Peyer's patch (tissue), 4 donors: ENCODE measurements at regions not wholly inside any gene's neighbourhood (a gene's known extent, or its start where the extent isn't known, plus 50 kb on each side); places are given as distances from the start of the nearest gene placed in this dataset.

ENCODE experiments used
- CTCF ChIP-seq, 6 experiments: fragments of 450-650 bp in 4 of 6; fragments of 200-600 bp in 2 of 6; sonication (generic) in 1 of 6; IDR thresholded peaks; one replicate each; pipeline ENCODE4 v1.5.1; 2017 to 2019; ENCODE audit warnings: antibody characterized with exemption in 6 of 6, mild to moderate bottlenecking in 3 of 6, moderate library complexity in 1 of 6
- POLR2A ChIP-seq, 2 donors: fragments of 450-650 bp; IDR thresholded peaks; one replicate each; pipeline ENCODE4 v1.5.1; 2017; ENCODE audit warnings: antibody characterized with exemption in 2 of 2, mild to moderate bottlenecking in 2 of 2, moderate library complexity in 2 of 2

DNA sequence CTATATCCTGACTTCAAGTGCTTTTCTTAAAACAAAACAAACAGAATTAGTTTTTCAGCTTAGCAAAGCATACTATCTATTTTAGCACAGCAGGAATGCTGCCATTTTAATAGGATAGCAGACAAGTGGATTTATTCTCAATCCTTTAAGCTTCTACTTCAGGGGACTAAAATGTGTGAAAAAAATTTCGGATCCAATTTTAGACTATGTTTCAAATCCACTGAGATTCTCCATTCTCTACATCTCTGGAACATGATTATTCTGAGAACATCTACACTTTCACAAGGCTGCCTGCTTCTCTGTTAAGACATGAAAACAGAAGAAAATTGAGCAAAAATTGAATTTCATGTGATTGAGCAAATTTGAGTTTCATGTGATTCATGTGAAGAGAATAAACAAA, 1321.3 kb downstream of the HACE1 start:
- no peak for TF ChIP-seq CTCF (IDR thresholded peaks at IDR 0.05)
- no peak for TF ChIP-seq POLR2A (IDR thresholded peaks at IDR 0.05)
